WTC11 (cell line): ENCODE measurements at regions not wholly inside any gene's neighbourhood (a gene's known extent, or its start where the extent isn't known, plus 50 kb on each side); places are given as distances from the start of the nearest gene placed in this dataset.

Experiments
- ATAC-seq: fragments of 200-7000 bp; cut with Tn5 transposase; 2 replicates; pipeline ENCODE4 v1.10.0; 2021; ENCODE audit warnings: mild to moderate bottlenecking, moderate library complexity
- CTCF ChIA-PET: fragments of 300-600 bp; sonication (Branson Sonifier 250); formaldehyde crosslinking; loops from one replicate; lab custom pipeline; 2021; ENCODE audit warnings: antibody characterized with exemption; lab: Charles Lee
- POLR2A ChIA-PET: fragments of 350-600 bp; sonication (Branson Sonifier 250); formaldehyde crosslinking; loops from one replicate; lab custom pipeline; 2021; ENCODE audit warnings: antibody characterized with exemption; lab: Charles Lee
- DNase-seq: peaks from one replicate; pipeline ENCODE4 v3.0.0; 2021; ENCODE audit warnings: low spot score
- H3K27ac Mint-ChIP-seq: 2 replicates; pipeline ENCODE4 v1.8.0; 2021; ENCODE audit warnings: mixed read lengths
- H3K27me3 Mint-ChIP-seq: 2 replicates; pipeline ENCODE4 v1.8.0; 2021; ENCODE audit warnings: low read depth, mild to moderate bottlenecking, moderate library complexity, mixed read lengths
- H3K36me3 Mint-ChIP-seq: 2 replicates; pipeline ENCODE4 v1.8.0; 2021; ENCODE audit warnings: mixed read lengths
- H3K4me1 Mint-ChIP-seq: 2 replicates; pipeline ENCODE4 v1.8.0; 2022; ENCODE audit warnings: mixed read lengths
- H3K4me3 Mint-ChIP-seq: 2 replicates; pipeline ENCODE4 v1.8.0; 2021; ENCODE audit warnings: mild to moderate bottlenecking, moderate library complexity, mixed read lengths
- H3K9me3 Mint-ChIP-seq: 2 replicates; pipeline ENCODE4 v1.8.0; 2021; ENCODE audit warnings: mixed read lengths
- AFF4 ChIP-seq: sonication (generic); formaldehyde crosslinking; IDR thresholded peaks from 2 replicates; pipeline ENCODE4 v1.8.1; 2023; ENCODE audit warnings: mild to moderate bottlenecking, missing genetic modification reagents, borderline replicate concordance
- ATF1 ChIP-seq: sonication (generic); formaldehyde crosslinking; IDR thresholded peaks from 2 replicates; pipeline ENCODE4 v1.8.1; 2023; ENCODE audit warnings: mild to moderate bottlenecking, moderate library complexity, missing genetic modification reagents
- CREM ChIP-seq: sonication (generic); formaldehyde crosslinking; IDR thresholded peaks from 2 replicates; pipeline ENCODE4 v1.8.1; 2022; ENCODE audit warnings: mild to moderate bottlenecking, missing genetic modification reagents, moderate library complexity
- FOXJ3 ChIP-seq: sonication (generic); formaldehyde crosslinking; IDR thresholded peaks from 2 replicates; pipeline ENCODE4 v1.9.0; 2021; ENCODE audit warnings: missing genetic modification reagents, mild to moderate bottlenecking, borderline replicate concordance
- HMGA2 ChIP-seq: fragments of 250-450 bp; sonication (Bioruptor Pico); IDR thresholded peaks from 2 replicates; pipeline ENCODE4 v1.4.0; 2021; ENCODE audit warnings: mild to moderate bottlenecking, moderate library complexity
- IRF1 ChIP-seq: sonication (generic); formaldehyde crosslinking; IDR thresholded peaks from 2 replicates; pipeline ENCODE4 v1.8.0; 2023; ENCODE audit warnings: missing genetic modification reagents
- JAZF1 ChIP-seq: fragments of 250-450 bp; sonication (Bioruptor Pico); IDR thresholded peaks from 2 replicates; pipeline ENCODE4 v1.9.0; 2021; ENCODE audit warnings: moderate library complexity, mild to moderate bottlenecking, inconsistent platforms
- MAX ChIP-seq: sonication (generic); formaldehyde crosslinking; IDR thresholded peaks from 2 replicates; pipeline ENCODE4 v1.8.0; 2022; ENCODE audit warnings: mild to moderate bottlenecking, missing genetic modification reagents
- NFATC4 ChIP-seq: fragments of 250-450 bp; sonication (Bioruptor Pico); IDR thresholded peaks from 2 replicates; pipeline ENCODE4 v1.9.0; 2021; ENCODE audit warnings: mild to moderate bottlenecking
- NFYB ChIP-seq: sonication (generic); formaldehyde crosslinking; conservative IDR thresholded peaks from 2 replicates; pipeline ENCODE4 v1.8.0; 2022; ENCODE audit warnings: low read depth, missing genetic modification reagents
- OVOL2 ChIP-seq: fragments of 250-450 bp; sonication (Bioruptor Pico); IDR thresholded peaks from 2 replicates; pipeline ENCODE4 v1.9.0; 2021; ENCODE audit warnings: mild to moderate bottlenecking, borderline replicate concordance
- PRRX2 ChIP-seq: fragments of 250-450 bp; sonication (Bioruptor Pico); IDR thresholded peaks from 2 replicates; pipeline ENCODE4 v1.8.0; 2021; ENCODE audit warnings: mild to moderate bottlenecking
- RORB ChIP-seq: fragments of 250-450 bp; sonication (Bioruptor Pico); IDR thresholded peaks from 2 replicates; pipeline ENCODE4 v1.9.0; 2021; ENCODE audit warnings: mild to moderate bottlenecking
- ZNF232 ChIP-seq: sonication (generic); formaldehyde crosslinking; IDR thresholded peaks from 2 replicates; pipeline ENCODE4 v1.8.0; 2022; ENCODE audit warnings: mild to moderate bottlenecking, missing genetic modification reagents
- ZNF263 ChIP-seq: sonication (generic); formaldehyde crosslinking; IDR thresholded peaks from 2 replicates; pipeline ENCODE4 v1.8.1; 2022; ENCODE audit warnings: low read depth, mild to moderate bottlenecking, moderate library complexity, missing genetic modification reagents
- ZNF281 ChIP-seq: sonication (generic); formaldehyde crosslinking; IDR thresholded peaks from 2 replicates; pipeline ENCODE4 v1.8.0; 2023; ENCODE audit warnings: mild to moderate bottlenecking, missing genetic modification reagents
- ZNF532 ChIP-seq: fragments of 250-450 bp; sonication (Bioruptor Pico); IDR thresholded peaks from 2 replicates; pipeline ENCODE4 v1.9.0; 2021; ENCODE audit warnings: mild to moderate bottlenecking, borderline replicate concordance
- ZNF671 ChIP-seq: fragments of 250-450 bp; sonication (Bioruptor Pico); IDR thresholded peaks from 2 replicates; pipeline ENCODE4 v1.8.0; 2021; ENCODE audit warnings: mild to moderate bottlenecking
- TF ChIP-seq, protein P1 (sequence below): fragments of 250-450 bp; sonication (Bioruptor Pico); IDR thresholded peaks from 2 replicates; pipeline ENCODE4 v2.1.2; 2022; ENCODE audit warnings: mild to moderate bottlenecking, moderate library complexity
- TF ChIP-seq, protein P2 (sequence below): fragments of 200-600 bp; IDR thresholded peaks from 2 replicates; pipeline ENCODE4 v1.8.0; 2022; ENCODE audit warnings: antibody characterized with exemption

- Mint-ChIP-seq H3K27ac (no peak overlapping the region), H3K4me3 (no peak overlapping the region), H3K27me3 (no peaks in the 10 kb centered on the region), H3K4me1 (peaks cover 9% of the 10 kb centered on the region), H3K9me3 (no peaks in the 10 kb centered on the region)
- no peak for DNase-seq
- TF ChIP-seq HMGA2 (no peak), ZNF671 (CRISPR knock-in tag) (no peak), ATF1 (no peak), FOXJ3 (no peak), AFF4 (no peak), ZNF281 (CRISPR knock-in tag) (no peak), ZNF532 (CRISPR knock-in tag) (no peak), ZNF232 (CRISPR knock-in tag) (no peak), PRRX2 (CRISPR knock-in tag) (no peak)
- TF ChIP-seq, protein P1, sequence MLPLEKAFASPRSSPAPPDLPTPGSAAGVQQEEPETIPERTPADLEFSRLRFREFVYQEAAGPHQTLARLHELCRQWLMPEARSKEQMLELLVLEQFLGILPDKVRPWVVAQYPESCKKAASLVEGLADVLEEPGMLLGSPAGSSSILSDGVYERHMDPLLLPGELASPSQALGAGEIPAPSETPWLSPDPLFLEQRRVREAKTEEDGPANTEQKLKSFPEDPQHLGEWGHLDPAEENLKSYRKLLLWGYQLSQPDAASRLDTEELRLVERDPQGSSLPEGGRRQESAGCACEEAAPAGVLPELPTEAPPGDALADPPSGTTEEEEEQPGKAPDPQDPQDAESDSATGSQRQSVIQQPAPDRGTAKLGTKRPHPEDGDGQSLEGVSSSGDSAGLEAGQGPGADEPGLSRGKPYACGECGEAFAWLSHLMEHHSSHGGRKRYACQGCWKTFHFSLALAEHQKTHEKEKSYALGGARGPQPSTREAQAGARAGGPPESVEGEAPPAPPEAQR (CRISPR knock-in tag): no peak
- TF ChIP-seq, all 79 proteins: peak for 0
- ChIA-PET CTCF (interaction anchor here (0.6 to 0.7 kb wide), 3 partner anchors 19 to 203 kb away, joined by 3 to 4 read pairs (median 4); no protein-coding TSS in a partner anchor), POLR2A (no interaction called here)
- no peak for ATAC-seq
- H3K36me3 Mint-ChIP-seq: no peaks in the 10 kb centered on the region
Observed at GRCh38 chr9:22214021-22214420, 204.9 kb upstream of the CDKN2B start.

DNA sequence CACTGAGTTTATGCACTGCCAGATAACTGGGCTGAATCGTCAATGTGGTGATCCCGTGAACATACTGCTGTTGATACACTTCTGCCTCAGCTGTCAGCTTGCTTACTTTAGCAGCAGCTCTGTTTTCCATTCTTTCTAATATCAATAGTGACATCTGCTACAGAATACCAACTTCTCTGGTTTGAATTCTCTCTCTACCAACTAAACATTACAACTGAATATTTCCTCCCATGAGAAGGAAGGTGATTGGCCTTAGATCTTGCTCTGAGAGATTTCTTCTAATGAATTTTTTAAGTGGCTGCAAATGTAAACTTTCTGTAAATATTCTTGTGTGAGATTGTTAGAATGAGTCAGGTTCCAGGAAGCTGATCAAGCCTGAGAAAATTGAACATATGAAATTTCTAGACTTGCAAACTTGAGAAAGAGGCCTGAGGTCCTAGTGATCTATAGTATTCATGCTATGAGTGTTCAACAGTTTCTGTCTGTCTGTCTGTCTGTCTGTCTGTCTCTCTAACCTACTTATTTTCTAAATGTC, 205.5 kb upstream of the CDKN2B start:
- Mint-ChIP-seq H3K36me3 (no peaks in the 10 kb centered on the region), H3K4me1 (peaks cover 9% of the 10 kb centered on the region), H3K27me3 (no peaks in the 10 kb centered on the region), H3K27ac (no peak overlapping the region), H3K9me3 (no peaks in the 10 kb centered on the region), H3K4me3 (no peak overlapping the region)
- CTCF ChIA-PET: no interaction called here
- ATAC-seq (no peak), DNase-seq (no peak)
- POLR2A ChIA-PET: no interaction called here
- TF ChIP-seq FOXJ3: no peak
- TF ChIP-seq IRF1 (CRISPR knock-in tag): no peak
- TF ChIP-seq ZNF263: no peak
- TF ChIP-seq MAX: no peak
- TF ChIP-seq, protein P2, sequence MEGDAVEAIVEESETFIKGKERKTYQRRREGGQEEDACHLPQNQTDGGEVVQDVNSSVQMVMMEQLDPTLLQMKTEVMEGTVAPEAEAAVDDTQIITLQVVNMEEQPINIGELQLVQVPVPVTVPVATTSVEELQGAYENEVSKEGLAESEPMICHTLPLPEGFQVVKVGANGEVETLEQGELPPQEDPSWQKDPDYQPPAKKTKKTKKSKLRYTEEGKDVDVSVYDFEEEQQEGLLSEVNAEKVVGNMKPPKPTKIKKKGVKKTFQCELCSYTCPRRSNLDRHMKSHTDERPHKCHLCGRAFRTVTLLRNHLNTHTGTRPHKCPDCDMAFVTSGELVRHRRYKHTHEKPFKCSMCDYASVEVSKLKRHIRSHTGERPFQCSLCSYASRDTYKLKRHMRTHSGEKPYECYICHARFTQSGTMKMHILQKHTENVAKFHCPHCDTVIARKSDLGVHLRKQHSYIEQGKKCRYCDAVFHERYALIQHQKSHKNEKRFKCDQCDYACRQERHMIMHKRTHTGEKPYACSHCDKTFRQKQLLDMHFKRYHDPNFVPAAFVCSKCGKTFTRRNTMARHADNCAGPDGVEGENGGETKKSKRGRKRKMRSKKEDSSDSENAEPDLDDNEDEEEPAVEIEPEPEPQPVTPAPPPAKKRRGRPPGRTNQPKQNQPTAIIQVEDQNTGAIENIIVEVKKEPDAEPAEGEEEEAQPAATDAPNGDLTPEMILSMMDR: no peak
- no peak for TF ChIP-seq CREM (CRISPR knock-in tag)
- no peak for TF ChIP-seq JAZF1 (CRISPR knock-in tag)
- TF ChIP-seq OVOL2 (CRISPR knock-in tag): no peak
- TF ChIP-seq RORB (CRISPR knock-in tag): no peak
- TF ChIP-seq NFYB (CRISPR knock-in tag): no peak
- TF ChIP-seq NFATC4 (CRISPR knock-in tag): no peak
